ENCODE measurements at regions not wholly inside any gene's neighbourhood (a gene's known extent, or its start where the extent isn't known, plus 50 kb on each side); places are given as distances from the start of the nearest gene placed in this dataset.

GRCh38 chr15:93231261-93231925 is 142.4 kb upstream of the RGMA start:
- H3K9me3 Mint-ChIP-seq, result no peaks in the 10 kb centered on the region
- DNase-seq (no peak), ATAC-seq (replicated peaks) (peak; percentile 69)
- H3K36me3 Mint-ChIP-seq (ENCODE audit: insufficient read depth), result no peaks in the 10 kb centered on the region
- no peak overlapping the region for H3K4me3 Mint-ChIP-seq
- H3K4me1 Mint-ChIP-seq (ENCODE audit: low read depth in 2 of 2), result peaks cover 16 to 18% of the 10 kb centered on the region in 2 donors
- peaks cover 25 to 65% of the 10 kb centered on the region in 2 donors for H3K27me3 Mint-ChIP-seq
- peak overlapping the region in 1 of 2 donors; percentile 15 for H3K27ac Mint-ChIP-seq

- H3K27me3 Mint-ChIP-seq, result peaks cover 38 to 63% of the 10 kb centered on the region in 2 donors
- ATAC-seq (replicated peaks) (no peak), DNase-seq (no peak)
- H3K27ac Mint-ChIP-seq, result no peak overlapping the region
- H3K9me3 Mint-ChIP-seq, result no peaks in the 10 kb centered on the region
- H3K4me3 Mint-ChIP-seq, result no peak overlapping the region
- peaks cover 17 to 18% of the 10 kb centered on the region in 2 donors for H3K4me1 Mint-ChIP-seq (ENCODE audit: low read depth in 2 of 2)
- no peaks in the 10 kb centered on the region for H3K36me3 Mint-ChIP-seq (ENCODE audit: insufficient read depth)
Observed at GRCh38 chr15:93228546-93228945, 139.5 kb upstream of the RGMA start.

DNA sequence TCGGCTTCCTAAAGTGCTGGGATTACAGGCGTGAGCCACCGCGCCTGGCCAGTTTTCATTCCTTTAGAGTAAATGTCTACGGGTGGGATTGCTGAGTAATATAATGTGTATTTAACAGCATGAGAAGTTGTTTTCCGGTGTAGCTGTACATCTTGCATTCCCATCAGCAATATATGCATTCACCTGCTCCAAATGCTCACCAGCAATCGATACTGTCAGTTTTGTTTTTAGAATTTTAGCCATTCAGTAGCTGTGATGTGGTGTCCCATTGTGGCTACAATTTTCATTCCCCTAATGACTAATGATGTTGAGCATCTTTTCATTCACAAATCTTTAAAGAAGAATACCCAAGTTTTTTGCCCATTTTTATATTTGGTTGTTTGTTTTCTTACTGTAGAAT is 134.8 kb upstream of the RGMA start:
- Mint-ChIP-seq H3K27me3 (peaks cover 33 to 36% of the 10 kb centered on the region in 2 donors), H3K27ac (no peak overlapping the region), H3K4me1 (ENCODE audit: low read depth in 2 of 2) (peaks cover 5 to 8% of the 10 kb centered on the region in 2 donors), H3K9me3 (no peaks in the 10 kb centered on the region), H3K36me3 (ENCODE audit: insufficient read depth) (no peaks in the 10 kb centered on the region), H3K4me3 (no peak overlapping the region)
- ATAC-seq (replicated peaks) (no peak), DNase-seq (no peak)

- peaks cover 33 to 36% of the 10 kb centered on the region in 2 donors for H3K27me3 Mint-ChIP-seq
- H3K4me3 Mint-ChIP-seq, result no peak overlapping the region
- H3K9me3 Mint-ChIP-seq, result no peaks in the 10 kb centered on the region
- no peak overlapping the region for H3K27ac Mint-ChIP-seq
- DNase-seq (no peak), ATAC-seq (replicated peaks) (no peak)
- H3K36me3 Mint-ChIP-seq (ENCODE audit: insufficient read depth), result no peaks in the 10 kb centered on the region
- H3K4me1 Mint-ChIP-seq (ENCODE audit: low read depth in 2 of 2), result peaks cover 5 to 8% of the 10 kb centered on the region in 2 donors
Observed at GRCh38 chr15:93221759-93222158, 132.7 kb upstream of the RGMA start.

GRCh38 chr15:93219859-93220420 is 130.9 kb upstream of the RGMA start:
- DNase-seq, result no peak
- Mint-ChIP-seq H3K4me1 (ENCODE audit: low read depth in 2 of 2) (peaks cover 3 to 8% of the 10 kb centered on the region in 2 donors), H3K27ac (no peak overlapping the region), H3K27me3 (peaks cover 18 to 29% of the 10 kb centered on the region in 2 donors), H3K4me3 (no peak overlapping the region), H3K36me3 (ENCODE audit: insufficient read depth) (no peaks in the 10 kb centered on the region), H3K9me3 (no peaks in the 10 kb centered on the region)
- ATAC-seq (replicated peaks), result no peak

DNA sequence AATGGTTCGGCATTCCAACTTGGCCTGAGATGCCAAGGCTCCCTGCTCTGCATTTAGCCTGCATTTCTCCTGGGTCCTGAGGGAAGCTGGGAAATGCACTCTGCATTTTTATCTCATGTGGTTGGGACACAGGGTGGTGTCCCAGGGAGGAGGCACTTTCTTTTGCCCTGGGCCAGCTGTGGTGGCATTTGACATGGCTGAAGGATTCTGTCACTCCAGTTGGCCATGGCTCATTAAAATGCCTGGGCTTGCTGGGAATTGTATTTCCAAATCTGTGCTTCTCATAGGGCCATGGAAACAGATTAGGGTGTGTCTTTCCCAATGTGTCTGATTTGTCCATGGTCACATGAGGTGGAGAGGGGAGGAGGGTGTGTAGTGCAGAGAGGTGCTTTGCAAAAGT is 128.3 kb upstream of the RGMA start:
- Mint-ChIP-seq H3K36me3 (ENCODE audit: insufficient read depth) (no peaks in the 10 kb centered on the region), H3K27ac (no peak overlapping the region)

DNA sequence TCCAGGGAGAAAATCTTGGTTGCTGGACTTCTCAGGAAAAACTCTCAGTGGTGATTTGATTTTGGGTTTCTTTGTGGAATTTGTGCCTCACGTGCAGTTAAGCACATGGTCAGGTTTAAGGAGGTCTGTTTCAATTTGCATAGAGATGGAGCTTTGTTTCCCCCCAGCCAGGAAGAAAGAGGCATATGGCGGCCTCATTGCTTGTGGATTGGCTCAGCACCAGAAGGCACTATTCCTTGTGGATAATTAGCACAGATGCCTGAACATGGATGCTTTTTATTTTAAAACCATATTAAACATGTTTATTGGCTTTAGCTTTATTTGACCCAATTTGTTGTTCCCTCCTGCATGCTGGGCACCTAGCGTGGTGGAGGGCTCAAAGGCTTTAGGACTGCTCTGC is 125.1 kb upstream of the RGMA start:
- no peak for DNase-seq
- Mint-ChIP-seq H3K27me3 (peaks cover 11 to 28% of the 10 kb centered on the region in 2 donors), H3K36me3 (ENCODE audit: insufficient read depth) (no peaks in the 10 kb centered on the region), H3K27ac (no peak overlapping the region), H3K4me1 (ENCODE audit: low read depth in 2 of 2) (no peaks in the 10 kb centered on the region), H3K4me3 (no peak overlapping the region), H3K9me3 (no peaks in the 10 kb centered on the region)
- no peak for ATAC-seq (replicated peaks)

More for the DNA sequence above, 128.3 kb upstream of the RGMA start:
- DNase-seq (no peak), ATAC-seq (replicated peaks) (no peak)
- Mint-ChIP-seq H3K4me3 (no peak overlapping the region), H3K9me3 (no peaks in the 10 kb centered on the region), H3K4me1 (ENCODE audit: low read depth in 2 of 2) (peaks cover 0 to 3% of the 10 kb centered on the region in 2 donors), H3K27me3 (peaks cover 7 to 25% of the 10 kb centered on the region in 2 donors)

- no peak overlapping the region for H3K4me3 Mint-ChIP-seq
- no peaks in the 10 kb centered on the region for H3K36me3 Mint-ChIP-seq (ENCODE audit: insufficient read depth)
- H3K4me1 Mint-ChIP-seq (ENCODE audit: low read depth in 2 of 2), result no peaks in the 10 kb centered on the region
- H3K27ac Mint-ChIP-seq, result no peak overlapping the region
- peaks cover 11 to 28% of the 10 kb centered on the region in 2 donors for H3K27me3 Mint-ChIP-seq
- ATAC-seq (replicated peaks) (no peak), DNase-seq (no peak)
- no peaks in the 10 kb centered on the region for H3K9me3 Mint-ChIP-seq
Observed at GRCh38 chr15:93213281-93213680, 124.3 kb upstream of the RGMA start.

DNA sequence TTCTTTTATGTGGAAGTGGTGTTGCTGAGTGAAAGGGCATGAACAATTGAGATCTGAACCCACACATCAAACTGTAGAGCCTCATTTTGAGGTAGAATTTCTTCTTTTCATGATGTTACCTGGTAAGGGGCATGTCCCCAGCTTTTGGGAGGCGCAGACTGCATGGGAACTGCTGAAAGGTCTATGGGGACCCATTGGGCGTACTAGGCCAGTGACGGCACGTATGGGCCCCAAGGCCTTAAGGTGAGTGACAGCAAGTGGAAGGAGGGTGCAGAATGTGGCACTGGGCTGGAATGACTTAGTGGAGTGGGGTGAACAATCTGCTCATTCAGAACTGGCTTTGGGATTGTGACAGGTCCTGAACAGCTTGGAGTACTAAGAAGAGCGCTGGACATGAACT is 123.6 kb upstream of the RGMA start:
- peaks cover 11 to 28% of the 10 kb centered on the region in 2 donors for H3K27me3 Mint-ChIP-seq
- H3K27ac Mint-ChIP-seq, result no peak overlapping the region
- H3K9me3 Mint-ChIP-seq, result no peaks in the 10 kb centered on the region
- no peak for DNase-seq
- no peak overlapping the region for H3K4me3 Mint-ChIP-seq
- H3K4me1 Mint-ChIP-seq (ENCODE audit: low read depth in 2 of 2), result no peaks in the 10 kb centered on the region
- H3K36me3 Mint-ChIP-seq (ENCODE audit: insufficient read depth), result no peaks in the 10 kb centered on the region
- no peak for ATAC-seq (replicated peaks)

DNA sequence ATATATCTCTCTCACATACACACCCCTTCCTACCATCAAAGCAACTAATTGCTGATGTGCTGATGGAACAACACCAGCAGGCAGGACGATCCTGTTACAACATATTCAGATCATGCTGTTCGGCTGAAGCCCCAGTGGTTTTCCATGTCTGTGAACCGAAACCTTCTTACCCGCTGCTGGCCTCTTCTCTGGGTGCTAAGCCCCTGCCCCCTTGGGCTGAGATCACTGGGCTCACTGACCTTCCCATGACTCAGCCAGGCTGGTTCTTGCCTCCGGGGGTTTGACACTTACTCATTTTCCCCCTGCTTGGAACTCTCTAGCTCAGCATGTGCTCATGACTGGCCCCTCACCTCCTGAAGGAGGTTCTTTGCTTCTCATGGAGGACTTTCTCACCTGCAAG is 122.0 kb upstream of the RGMA start:
- DNase-seq, result no peak
- H3K27me3 Mint-ChIP-seq, result peaks cover 11 to 33% of the 10 kb centered on the region in 2 donors
- H3K36me3 Mint-ChIP-seq (ENCODE audit: insufficient read depth), result no peaks in the 10 kb centered on the region
- no peaks in the 10 kb centered on the region for H3K4me1 Mint-ChIP-seq (ENCODE audit: low read depth in 2 of 2)
- H3K27ac Mint-ChIP-seq, result no peak overlapping the region
- no peak for ATAC-seq (replicated peaks)
- no peaks in the 10 kb centered on the region for H3K9me3 Mint-ChIP-seq
- H3K4me3 Mint-ChIP-seq, result no peak overlapping the region

GRCh38 chr15:93209690-93210445 is 120.9 kb upstream of the RGMA start:
- no peaks in the 10 kb centered on the region for H3K36me3 Mint-ChIP-seq (ENCODE audit: insufficient read depth)
- no peaks in the 10 kb centered on the region for H3K4me1 Mint-ChIP-seq (ENCODE audit: low read depth in 2 of 2)
- DNase-seq (no peak), ATAC-seq (replicated peaks) (no peak)
- H3K9me3 Mint-ChIP-seq, result no peaks in the 10 kb centered on the region
- H3K4me3 Mint-ChIP-seq, result no peak overlapping the region
- H3K27ac Mint-ChIP-seq, result no peak overlapping the region
- H3K27me3 Mint-ChIP-seq, result peaks cover 21 to 40% of the 10 kb centered on the region in 2 donors

GRCh38 chr15:93206893-93207292 is 117.9 kb upstream of the RGMA start:
- Mint-ChIP-seq H3K4me3 (no peak overlapping the region), H3K27me3 (peaks cover 25 to 42% of the 10 kb centered on the region in 2 donors), H3K4me1 (ENCODE audit: low read depth in 2 of 2) (no peaks in the 10 kb centered on the region), H3K36me3 (ENCODE audit: insufficient read depth) (no peaks in the 10 kb centered on the region), H3K9me3 (no peaks in the 10 kb centered on the region), H3K27ac (no peak overlapping the region)
- DNase-seq (no peak), ATAC-seq (replicated peaks) (no peak)

DNA sequence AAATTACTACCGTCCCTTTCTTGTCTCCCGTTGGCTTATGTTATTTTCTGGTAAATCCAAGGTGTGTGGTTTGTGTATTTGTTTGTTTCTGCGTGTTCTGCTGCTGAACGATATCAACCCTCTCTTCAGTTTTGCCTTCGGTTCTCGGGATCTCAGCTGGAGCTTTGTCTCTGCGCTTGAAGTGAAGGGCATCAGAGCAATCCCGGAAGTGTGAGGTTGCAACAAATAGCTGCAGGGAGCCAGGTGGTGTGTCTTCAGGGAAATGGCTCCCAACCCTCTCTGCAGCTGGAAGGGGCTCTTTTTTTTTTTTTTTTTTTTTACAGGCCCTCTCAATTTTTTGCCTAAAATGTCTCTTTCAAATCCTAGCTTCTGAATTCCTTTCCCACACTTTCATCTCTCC is 116.4 kb upstream of the RGMA start:
- no peak for ATAC-seq (replicated peaks)
- Mint-ChIP-seq H3K4me3 (no peak overlapping the region), H3K27ac (no peak overlapping the region), H3K4me1 (ENCODE audit: low read depth in 2 of 2) (no peaks in the 10 kb centered on the region), H3K9me3 (no peaks in the 10 kb centered on the region), H3K27me3 (peaks cover 23 to 40% of the 10 kb centered on the region in 2 donors), H3K36me3 (ENCODE audit: insufficient read depth) (no peaks in the 10 kb centered on the region)
- DNase-seq, result no peak

- ATAC-seq (replicated peaks) (no peak), DNase-seq (no peak)
- Mint-ChIP-seq H3K27ac (no peak overlapping the region), H3K27me3 (peaks cover 39 to 64% of the 10 kb centered on the region in 2 donors), H3K9me3 (peaks cover 4 to 10% of the 10 kb centered on the region in 2 donors), H3K4me3 (no peak overlapping the region), H3K4me1 (ENCODE audit: low read depth in 2 of 2) (no peaks in the 10 kb centered on the region), H3K36me3 (ENCODE audit: insufficient read depth) (no peaks in the 10 kb centered on the region)
Observed at GRCh38 chr15:93203036-93203435, 114.0 kb upstream of the RGMA start.

Data from effector memory CD8-positive, alpha-beta T cell (primary cell).